Activated naive CD4-positive, alpha-beta T cell treated with anti-CD3 and anti-CD28 coated beads, Interleukin-2, amount 50 U/mL, for 16 hours (primary cell): ENCODE measurements at regions not wholly inside any gene's neighbourhood (a gene's known extent, or its start where the extent isn't known, plus 50 kb on each side); places are given as distances from the start of the nearest gene placed in this dataset.

Experiments used
- DNase-seq: peaks from one replicate; pipeline ENCODE4 v3.0.0-alpha.2; 2020

- DNase-seq, result no peak
Measured at GRCh38 chr3:96070678-96071077, 743.7 kb upstream of the EPHA6 start.

GRCh38 chr3:96071097-96071496 lies 743.3 kb upstream of the EPHA6 start:
- no peak for DNase-seq

- DNase-seq, result no peak
Measured at GRCh38 chr3:96072226-96072625, 742.2 kb upstream of the EPHA6 start.

- DNase-seq, result no peak
Measured at GRCh38 chr3:96083610-96084009, 730.8 kb upstream of the EPHA6 start.

- no peak for DNase-seq
Measured at GRCh38 chr3:96086018-96086417, 728.4 kb upstream of the EPHA6 start.

GRCh38 chr3:96101006-96101560 lies 713.3 kb upstream of the EPHA6 start:
- no peak for DNase-seq

- no peak for DNase-seq
Measured at GRCh38 chr3:96106701-96107100, 707.7 kb upstream of the EPHA6 start.
